HG02642 (cell line): ENCODE measurements at regions not wholly inside any gene's neighbourhood (a gene's known extent, or its start where the extent isn't known, plus 50 kb on each side); places are given as distances from the start of the nearest gene placed in this dataset.

ENCODE experiments used
- ATAC-seq: cut with Tn5 transposase; IDR thresholded peaks from one replicate; pipeline ENCODE4 v1.9.1; 2021; ENCODE audit warnings: mild to moderate bottlenecking; ENCODE audit not compliant: unreplicated experiment, poor library complexity

DNA sequence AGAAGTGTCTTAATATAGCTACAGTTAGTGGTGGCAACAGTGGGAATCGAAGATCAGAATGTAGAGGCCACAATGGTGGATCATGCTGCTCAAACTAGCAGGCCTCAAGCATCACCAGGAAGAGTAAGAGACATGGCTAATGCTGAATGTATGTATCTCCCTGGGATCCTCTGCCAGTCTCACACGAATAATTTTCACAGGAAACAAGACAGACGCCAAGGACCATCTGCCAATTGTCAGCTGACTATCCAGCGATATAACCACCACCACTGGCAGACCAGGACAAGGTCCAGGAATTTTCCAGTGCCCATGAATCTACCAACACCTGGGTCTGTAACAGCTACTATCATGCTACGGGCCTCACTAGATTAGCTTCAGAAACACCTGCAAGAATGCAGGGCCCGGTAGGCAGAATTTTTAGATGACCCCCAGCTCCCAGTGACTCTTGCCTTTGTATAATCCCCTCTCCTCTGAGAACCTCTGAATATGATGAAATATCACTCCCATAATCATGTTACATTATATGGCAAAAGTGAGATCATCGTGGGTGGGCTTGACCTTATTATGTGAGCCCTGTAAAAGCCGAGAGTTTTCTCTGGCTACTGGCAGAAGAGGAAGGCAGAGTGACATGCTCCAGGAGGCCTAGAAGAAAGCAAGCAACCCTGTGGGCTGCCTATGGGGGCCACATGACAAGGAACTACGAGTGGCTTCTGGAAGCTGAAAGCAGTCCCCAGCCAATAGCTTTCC is 429.8 kb downstream of the BCOR start:
- ATAC-seq = no peak

DNA sequence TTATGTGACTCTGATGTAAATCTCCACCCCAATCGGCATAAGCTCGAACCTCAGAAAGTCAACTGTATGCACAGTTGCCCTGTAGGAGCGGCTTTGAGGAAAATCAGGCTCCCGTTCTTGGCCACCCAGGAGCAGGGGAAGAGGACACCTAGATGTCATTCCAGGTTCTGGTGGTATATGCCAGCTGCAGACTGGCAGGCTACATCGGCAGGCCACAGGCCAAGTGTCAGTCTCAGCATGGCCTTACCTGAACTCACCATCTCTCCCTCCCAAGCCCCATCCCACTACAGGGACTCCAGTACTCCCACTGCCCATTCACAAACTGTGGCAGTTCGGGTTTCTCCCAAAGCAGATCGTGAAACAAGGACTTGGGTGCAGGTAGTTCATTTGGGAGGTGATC is 428.1 kb downstream of the BCOR start:
- ATAC-seq = no peak

DNA sequence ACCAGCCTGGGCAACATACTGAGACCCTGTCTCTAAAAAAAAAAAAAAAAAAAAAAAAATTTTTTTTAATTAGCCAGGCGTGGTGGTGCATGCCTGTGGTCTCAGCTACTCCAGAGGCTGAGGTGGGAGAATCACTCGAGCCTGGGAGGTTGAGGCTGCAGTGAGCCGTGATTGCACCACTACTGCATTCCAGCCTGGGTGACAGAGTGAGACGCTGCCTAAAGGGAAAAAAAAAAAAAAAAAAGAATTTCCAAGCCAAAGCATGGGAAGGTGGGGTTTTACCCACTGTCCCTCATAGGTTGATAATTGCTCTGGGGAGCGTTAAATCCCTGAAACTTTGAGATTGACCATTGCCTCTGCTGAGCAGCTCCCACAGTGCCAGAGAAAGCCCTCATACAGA is 427.5 kb downstream of the BCOR start:
- ATAC-seq = no peak

DNA sequence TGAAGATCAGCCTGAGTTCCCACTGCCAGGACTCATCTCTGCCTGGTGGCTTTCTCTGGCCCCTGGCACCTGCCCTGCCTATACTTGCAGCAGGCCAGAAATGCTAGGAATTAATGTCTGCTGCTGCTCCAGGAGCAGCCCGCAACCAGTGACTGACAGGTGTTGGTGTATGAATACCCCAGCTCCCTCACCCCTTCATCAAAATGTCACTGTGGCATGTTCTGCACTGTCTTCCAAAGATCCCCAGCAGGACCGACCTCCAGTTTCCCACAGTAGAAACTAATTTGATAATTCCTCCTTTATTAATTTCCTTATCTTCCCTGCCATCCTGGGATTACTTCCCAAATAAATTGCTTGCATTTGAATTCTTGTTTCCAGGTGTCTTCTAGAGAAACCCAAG is 425.4 kb downstream of the BCOR start:
- ATAC-seq = no peak

DNA sequence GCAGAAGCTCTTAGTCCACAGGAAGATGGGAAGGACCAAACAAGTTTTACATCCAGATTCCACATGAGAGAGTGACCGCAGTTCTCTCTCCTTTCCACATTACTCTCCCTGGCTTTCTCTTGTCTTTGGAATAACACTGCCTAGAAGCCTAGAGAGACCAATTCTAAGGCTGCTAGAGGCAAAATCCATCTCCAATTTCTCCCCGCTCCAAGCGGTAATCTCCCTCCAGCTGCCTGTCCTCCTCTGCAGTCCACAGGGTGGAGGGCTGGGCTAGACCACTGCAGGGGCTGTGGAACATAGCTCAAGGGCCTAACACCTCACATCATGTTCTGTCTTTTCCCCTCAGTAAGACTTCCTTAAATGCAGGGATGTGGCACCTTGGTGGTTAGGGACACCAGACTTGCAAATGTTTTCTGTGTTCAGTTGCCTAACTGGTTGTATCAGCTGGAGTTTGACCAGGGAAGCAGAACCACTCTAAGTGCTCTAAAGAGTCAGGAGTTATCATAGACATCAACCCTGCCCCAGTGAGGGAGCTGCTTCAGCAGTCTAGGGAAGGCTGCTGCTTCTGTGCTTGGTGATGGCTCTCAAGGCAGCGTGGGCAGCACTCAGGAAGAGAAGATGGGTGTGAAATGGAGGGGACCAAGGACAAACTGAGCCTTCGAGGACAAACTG is 423.1 kb downstream of the BCOR start:
- ATAC-seq = no peak

DNA sequence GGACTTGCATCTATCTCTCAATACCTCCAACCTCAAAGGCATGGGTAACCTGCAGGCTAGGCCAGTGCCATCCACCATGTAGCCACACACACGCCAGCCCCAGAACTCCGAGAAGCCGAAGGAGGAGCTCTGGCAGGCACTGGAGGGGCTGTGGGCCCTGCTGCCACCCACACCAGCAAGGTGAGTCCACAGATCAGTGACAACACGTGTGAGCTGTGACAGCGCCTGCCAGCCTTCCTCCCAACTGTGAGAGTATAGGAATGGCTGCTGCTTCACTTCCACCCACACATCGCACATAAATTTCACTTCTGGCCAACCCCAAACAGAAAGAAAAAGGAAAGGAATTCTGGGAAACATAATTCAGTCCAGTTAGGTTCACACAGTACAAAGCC is 422.6 kb downstream of the BCOR start:
- no peak for ATAC-seq

DNA sequence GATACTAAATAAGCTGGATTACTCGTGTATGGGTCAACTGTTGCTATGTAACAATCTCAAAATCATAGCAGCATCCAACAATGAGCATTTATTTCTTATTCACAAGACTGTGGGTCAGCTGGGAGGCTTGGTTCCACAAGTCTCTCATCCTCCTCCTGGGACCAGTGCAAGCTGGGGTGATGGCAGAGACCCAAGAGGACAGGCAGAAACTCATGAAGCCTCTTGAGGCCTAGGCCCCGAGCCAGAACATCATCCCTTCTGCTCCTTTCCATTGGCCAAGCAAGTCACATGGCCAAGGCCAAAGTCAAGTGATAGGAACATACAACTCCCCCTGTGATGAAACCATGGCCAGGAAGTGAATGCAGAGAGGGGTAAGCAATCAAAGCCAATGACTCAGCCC is 422.1 kb downstream of the BCOR start:
- ATAC-seq = no peak

DNA sequence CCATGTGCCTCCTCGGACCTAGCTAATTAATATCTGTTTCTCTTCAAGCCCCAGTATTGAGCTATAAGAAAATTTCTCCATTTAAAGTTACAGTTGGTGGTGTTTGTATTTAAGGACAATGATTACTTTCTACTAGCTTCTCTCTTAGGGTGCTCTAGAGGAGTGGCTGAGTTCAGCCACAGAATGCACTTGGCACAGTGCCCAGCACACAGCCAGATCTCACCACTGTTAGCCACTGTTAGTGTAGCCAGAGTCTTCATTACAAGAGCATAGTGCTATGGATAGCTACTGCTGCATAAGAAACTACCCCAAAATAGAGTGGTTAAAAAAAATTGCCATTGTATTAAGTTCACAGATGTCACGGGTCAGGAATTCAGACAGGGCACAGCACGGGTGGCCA is 421.3 kb downstream of the BCOR start:
- ATAC-seq = no peak

DNA sequence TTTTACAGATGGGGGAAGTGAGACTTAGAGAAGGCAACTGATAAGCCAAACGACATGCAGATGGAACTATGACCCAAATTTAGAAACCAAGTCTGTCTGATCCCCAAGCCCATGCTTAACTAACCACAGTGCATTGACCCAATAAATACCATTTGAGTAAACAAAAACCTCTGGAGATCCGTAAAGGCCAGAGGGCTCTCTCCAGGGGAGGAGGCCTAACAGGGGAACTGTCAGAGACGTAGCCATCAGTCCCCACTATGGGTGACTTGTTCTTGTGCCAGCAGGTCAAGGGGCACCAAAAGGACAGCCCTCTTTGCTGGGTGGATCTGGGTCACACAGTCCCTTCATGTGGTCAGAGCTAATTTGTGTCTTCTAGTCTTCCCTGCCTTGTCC is 420.2 kb downstream of the BCOR start:
- ATAC-seq = no peak

DNA sequence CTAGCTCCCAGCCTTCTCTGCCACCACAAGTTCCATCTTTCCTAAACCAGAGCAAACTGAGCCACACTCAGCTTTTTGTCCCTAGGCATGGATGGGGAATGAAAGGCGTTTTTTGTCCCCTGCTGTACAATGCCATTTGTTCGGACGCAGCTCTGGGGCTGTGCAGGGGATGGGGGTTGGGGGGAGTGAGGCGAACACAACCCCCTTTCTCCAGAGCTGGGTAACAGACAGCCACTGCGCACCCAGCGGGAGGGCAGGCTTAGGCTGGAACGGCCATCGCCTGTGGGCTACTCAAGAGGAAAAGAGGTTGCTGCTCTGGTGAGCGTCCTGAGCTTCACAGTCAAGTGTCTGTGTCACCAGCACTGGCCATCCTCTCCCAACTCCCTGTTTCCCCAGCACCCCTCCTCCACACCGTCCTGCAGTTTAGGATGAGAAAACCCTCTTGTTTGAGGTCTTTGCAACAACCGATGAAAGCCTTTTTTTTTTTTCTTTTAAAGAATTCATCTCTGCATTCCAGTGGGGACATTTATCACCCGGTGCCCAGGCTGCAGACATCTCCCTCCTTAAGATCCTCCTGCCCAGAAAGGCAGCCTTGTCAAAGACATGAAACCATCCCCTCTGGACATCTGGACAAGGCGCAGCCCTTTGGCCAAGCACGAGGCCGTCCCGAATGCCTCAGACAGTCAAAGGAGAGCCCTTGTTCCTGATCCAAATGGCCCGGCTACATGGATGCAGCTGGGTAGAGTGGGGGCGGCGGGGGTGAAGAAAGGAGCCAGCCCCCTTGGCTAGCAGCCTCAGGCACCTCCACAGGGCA is 419.6 kb downstream of the BCOR start:
- no peak for ATAC-seq

DNA sequence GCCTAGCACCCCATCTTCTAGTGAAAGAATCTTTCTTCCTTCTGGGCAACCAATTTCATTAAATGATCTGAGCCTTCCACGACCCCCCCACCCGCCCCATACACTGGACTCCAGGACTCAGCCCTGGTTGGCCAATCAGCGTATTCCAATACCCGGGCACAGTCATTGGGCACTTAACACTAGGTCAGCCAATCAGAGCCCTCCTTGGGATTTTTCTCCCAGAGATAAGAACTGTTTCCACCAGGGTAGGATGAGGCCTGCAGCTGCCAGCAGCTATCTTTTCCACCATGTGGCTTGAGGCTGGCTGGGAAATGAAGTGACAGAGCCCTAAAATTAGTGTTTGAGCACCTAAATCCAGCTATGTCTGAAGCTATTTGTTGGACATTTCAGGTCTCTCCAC is 418.8 kb downstream of the BCOR start:
- no peak for ATAC-seq

DNA sequence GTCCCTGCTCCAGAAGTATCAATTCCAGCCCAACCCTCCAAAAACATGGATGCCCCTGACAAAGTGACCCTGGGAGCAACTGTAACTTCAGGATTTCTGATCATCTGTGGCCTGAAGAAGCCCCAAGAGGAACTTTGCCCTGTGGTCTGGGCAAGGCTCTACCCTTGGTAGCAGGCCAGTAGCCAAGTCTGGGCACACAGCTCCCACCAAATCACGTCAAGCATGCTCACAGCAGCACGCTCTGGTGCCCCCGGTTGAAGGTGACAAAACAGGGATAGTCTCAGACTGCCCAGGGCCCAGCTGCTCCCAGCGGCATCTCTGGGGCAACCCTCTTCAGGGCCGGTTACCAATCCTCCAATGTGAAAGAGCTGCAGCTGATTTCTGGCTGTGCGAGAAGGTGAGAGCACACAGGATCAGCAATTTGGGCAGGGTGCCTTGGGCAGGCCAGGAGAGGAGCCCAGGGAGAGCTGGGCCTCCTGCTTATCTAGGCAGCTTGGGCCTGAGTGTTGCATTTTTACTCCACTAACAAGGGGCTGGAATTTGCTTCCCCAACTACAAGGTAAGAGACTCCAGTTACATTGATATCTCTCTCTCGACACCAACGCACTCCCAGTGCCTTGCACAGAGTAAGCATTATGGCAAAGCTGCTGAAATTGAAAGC is 418.1 kb downstream of the BCOR start:
- no peak for ATAC-seq

DNA sequence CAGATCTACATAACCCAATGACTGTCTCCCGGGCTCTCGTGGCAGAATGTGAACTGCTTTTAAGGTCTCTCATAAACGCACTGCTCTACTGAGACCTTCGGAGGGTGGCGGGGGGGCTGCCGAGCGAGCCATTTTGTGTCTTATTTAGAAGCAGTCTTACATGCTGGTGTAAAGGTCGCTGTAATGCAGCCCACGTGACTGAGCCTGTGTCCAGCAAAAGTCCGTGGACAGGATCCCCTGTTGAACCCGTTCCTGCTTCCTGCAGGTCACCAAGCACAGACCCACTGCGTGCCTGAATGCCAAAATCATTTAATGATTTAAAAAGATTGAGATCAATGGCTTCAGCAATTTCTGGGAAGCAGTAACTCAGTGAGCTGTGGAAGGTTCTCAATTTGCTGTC is 415.9 kb downstream of the BCOR start:
- no peak for ATAC-seq

DNA sequence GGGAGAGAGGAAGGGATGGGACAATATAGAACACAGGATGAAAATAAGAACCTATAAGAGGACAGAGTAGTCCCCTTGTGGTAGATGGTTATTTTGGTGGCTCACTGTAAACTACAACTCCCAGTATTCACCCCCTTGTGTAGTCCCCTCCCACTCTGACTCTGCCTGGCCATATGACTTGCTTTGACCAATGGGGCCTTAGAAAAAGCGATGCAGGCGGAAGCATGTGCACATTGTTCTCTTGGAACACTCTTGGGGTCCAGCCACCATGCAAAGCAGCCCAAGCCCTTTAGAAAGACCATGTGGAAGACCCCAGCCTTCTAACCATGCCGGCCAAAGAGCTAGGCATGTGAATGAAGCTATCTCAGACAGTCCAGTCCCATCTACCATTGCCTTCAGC is 415.0 kb downstream of the BCOR start:
- no peak for ATAC-seq

DNA sequence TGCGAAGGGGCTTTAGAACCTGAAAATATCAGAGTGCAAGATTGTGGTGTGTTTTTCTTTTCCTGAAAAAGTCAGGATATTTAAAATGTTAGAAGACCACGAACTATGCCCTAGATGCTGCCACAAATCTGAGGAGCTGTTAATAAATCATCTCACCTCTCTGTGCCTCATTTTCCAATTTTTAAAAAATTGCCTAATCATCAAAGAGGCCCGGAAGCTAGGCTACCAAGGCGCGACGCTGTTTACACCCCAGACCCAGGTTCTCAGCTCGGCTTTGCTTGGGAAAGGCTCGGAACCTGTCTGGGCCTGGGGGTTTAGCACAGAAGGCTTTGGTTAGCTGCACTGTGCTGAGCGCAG is 409.6 kb downstream of the BCOR start:
- no peak for ATAC-seq

DNA sequence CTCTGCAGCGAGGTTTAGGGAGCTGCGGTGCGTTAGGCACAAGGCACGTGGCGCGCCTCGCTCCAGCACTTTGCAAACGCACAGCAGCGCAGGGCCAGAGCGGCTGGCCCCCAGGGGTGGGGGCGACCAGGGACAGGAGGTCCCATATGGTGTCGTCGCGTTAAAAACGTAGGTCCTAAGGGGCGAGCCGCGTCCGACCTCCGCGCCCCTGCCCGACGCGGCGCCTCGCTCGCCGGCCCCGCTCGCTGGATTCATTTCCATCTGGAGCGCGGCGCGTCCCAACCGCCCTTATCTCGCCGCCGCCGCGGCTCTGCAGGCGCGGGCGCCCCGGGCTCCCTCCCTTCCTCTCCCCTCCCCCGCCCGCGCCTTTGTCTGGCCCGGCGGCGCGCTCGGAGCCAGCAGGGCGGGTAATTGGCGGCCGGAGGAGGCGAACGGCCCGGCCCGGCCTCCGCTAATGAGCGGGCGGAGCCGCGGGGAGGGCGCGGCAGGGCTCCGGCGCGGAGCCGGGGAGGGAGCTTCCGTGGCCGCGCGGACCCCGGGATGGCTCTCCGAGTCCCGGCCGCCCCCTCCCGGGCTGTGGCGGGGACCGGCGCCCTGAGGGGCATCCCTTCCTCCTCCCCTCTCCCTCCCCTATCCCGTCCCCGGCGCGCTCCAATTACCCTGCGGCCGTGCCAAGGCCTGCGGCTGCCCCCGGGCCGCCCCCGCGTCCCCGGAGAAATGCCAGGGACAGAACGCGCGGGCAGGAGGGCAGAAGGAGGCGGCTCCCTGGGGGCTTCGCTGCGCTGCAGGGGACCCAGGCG is 409.0 kb downstream of the BCOR start:
- no peak for ATAC-seq

DNA sequence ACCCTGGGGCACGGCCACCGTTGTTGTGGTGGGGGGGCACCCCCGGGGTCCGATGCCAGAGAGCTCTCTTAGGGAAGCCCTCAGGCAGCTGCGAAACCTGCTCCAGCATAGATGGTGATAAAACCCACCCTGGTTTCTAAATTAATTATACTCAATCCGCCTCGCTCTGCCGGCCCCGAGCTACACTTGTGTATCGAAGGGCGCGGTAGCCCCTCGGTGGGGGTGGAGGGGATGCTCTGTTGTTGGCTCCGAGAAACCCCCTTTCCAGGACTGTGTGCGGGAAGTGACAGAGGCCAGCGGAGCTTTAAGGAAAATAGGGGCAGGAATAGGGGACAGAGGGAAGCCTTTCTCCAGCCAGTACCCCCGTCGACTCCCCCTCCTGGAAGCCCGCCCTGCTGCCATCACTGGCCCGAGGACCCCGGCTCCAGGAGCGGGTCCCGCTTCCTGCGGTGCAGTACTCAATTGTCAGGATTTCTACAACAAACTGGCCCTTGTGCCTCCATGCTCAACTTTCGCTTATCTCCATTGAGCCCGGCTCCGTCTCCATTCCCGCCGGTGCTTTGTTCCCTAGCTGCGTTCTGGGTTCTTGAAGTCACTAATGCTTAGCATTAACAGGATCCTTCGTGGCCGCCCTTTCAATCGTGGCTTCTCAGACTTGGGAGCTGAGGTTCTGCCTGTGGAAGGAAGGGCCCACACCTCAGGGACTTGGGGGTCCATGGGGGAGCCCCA is 408.2 kb downstream of the BCOR start:
- ATAC-seq = no peak

DNA sequence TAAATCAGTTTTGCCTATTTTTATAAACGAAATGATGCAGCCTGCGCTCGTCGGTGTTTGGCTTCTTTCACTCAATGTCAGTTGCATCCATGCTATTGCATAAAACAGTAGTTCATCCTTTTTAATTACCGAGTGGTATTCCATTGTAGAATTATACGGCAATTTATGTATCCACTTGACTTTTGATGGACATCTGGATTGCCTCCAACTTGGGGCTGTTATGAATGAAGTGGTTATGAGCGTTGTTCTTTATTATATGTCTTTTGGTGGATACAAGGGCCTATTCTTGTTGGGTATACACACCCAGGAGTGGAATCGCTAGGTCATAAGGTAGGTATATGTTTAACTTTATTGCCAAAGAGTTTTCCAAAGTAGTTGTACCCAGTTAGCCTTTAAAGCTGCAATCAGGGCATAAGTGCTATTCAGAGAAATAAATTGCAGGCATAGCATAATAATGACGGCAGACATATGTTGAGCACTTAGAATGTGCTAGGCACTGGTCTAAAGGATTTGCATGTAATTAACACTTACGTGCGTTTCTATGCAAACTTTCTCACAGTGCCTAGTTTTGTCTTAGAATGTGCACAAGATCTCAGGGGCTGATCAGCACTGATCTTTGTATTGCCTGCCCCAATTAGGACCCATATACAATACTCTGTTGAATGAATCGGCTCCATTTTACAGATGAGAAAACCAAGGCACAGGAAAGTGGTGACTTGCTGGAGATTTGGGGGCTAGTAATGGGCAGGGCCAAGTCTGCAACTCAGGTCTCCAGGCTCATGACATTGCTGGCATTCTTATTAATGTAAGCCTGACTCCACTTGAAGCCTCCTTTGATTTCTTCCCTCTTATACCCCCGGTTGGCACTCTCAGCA is 407.0 kb downstream of the BCOR start:
- ATAC-seq = no peak

DNA sequence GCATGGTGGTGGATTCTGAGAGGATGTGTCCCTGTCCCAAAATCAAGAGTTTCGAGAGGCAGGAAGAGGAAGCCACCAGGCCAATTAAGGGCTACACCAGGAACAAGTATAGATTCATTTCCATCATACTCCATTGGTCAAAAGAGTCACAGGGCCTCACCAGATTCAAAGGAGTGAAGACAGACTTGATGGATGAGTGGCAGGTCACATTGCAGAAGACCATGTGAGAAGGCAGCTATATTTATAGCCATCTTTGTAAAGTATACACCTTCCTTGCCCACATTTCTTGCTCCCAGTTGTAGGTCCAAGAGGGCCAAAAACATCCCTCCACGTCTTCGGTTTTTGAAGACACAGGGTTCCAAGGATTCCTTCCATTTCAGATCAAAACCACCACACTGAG is 406.0 kb downstream of the BCOR start:
- ATAC-seq = no peak
